ENCODE measurements at regions not wholly inside any gene's neighbourhood (a gene's known extent, or its start where the extent isn't known, plus 50 kb on each side); places are given as distances from the start of the nearest gene placed in this dataset.
"Not testable (repeated sequence)": the region's sequence is repeated elsewhere in the genome, so short reads cannot be mapped to it uniquely, and the experiment has no call there.

DNA sequence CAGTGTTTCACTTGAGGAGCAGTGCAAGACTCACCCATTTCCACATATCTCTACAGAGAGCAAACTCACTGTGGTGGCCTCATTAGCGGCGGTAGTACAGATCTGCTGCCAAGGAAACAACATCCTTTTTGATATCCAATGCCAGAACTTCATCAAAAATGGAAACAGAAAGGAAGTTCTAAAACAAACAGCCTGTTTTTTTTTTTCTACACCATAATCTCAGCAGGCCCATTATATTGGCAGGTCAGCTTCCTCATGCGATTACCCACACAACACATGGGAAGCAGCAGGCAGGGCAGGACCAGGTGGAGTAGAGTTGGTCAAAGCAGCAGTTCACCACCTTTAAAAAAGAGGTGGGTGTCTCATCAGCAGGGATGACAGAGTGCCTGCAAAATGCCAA lies 678.9 kb upstream of the CELF4 start:
- no peak for DNase-seq

GRCh38 chr18:38243291-38243690 lies 677.7 kb upstream of the CELF4 start:
- DNase-seq = no peak

- no peak for DNase-seq
Measured at GRCh38 chr18:38241736-38242135, 676.1 kb upstream of the CELF4 start.

DNA sequence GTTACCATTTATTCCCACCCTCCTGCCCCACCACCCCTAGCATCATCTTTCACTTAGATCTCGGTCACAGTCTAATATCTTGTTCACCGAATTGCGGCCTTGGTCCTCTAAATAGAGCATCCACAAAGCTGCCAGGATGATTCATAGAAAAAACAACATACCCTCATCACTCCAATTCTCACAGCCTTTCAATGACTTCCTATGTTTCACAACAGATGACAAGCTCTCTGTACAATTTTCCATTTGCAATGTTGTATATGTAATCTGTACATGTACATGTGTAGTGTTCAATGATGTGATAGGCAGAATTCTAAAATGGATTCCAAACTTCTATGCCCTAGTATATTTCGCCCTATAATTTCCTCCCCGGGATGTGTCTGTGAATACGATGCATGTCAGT lies 675.6 kb upstream of the CELF4 start:
- no peak for DNase-seq

DNA sequence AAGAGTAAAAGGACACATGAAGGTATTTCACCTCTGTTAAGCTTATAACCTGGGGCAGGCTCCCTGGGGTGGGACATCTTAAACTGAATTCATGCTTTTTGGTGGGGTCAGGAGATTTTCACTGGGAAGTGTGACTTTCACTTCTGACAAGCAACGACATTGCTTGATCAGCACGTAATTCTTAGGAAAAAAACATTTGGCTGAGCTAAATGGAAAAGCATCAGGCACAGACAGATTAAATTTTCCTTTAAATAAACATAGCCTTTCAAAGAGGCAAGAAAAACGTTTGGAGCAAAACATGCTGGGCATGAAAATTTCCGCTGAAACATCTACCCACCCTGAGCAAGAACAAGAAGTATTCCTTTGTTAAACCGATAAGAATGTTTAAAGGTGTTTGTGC lies 674.0 kb upstream of the CELF4 start:
- DNase-seq = no peak

- DNase-seq = no peak
Measured at GRCh38 chr18:38237796-38238195, 672.2 kb upstream of the CELF4 start.

DNA sequence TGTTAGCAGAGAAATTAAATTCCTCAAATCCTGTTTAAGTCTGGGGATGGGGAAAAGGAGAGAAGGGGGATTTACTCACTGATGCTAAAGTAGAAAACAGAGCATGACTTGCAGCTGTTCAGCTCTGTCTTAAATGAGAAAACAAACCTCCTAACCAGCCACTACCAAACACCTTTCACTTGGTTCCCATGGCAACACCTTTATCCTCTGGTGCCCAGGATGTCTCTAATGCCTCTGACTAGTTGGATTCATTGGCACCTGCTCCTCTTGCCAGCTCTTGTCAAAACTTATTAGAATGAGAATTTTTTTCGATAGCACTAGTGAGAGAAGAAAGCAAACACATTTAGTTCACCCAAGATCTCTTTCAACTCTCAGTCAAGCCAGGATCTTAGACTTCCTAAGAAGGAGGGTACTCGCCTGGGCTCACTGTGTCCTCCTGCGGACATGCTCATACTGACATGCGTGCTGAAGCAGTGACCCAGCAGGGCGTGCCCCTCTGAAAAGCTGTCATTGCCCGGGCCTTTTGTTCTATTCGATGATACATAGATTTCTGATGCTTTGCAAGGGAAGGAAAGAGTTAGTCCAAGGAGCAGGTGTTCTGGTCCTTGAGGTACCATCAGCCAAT lies 656.0 kb upstream of the CELF4 start:
- no peak for DNase-seq

DNA sequence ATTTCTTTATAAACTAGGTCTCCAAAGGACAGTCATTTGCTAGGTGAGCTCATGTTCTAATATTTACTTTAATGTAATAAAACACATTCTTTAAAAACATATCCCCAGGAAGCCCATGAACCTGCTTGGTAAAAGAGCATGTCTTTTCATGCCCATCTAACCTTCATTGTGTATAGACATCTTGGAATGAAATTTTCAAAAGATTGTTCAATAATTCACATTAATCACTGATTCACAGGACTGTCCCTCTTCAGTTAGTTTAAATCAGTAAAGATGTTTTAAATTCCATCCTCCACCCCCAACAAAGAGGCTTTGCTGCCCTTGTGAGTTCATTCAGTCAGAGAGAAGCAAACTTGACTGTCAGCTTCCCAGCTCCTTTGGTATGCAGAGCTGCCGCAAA lies 633.4 kb upstream of the CELF4 start:
- DNase-seq = no peak

DNA sequence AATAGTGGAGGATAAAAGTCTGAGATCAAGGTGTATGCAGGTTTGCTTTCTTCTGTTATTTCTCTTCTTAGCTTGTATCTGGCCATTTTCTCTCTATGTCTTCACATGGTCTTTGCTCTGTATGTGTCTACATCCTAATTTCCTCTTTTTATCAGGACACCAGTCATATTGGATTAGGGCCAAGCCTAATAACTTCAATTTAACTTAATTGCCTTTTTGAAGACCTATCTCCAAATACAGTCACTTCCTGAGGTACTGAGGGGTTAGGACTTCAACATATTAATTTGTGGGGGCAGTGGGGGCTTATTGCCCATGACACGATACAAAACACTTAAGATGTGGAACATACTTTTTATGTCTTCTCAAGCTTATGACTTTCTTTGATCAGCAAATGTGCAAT lies 632.9 kb upstream of the CELF4 start:
- DNase-seq = no peak

DNA sequence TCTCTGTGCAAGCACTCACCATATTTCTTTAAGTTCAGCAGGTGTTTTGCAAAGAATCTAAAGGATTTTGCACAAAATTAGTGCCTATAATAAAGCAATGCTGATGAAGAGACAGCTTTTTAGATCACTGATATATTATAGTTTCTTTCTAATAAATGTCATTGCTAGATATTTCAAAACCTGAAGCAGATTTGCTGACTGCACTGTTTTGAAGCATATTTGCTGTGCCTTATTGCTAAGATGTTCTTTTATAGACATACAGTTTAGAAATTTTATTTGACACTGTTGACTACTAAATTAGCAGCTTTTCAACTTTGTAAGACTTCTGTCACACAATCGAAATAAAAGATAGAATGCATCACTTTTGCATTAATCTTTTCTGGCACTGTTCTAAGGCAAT lies 620.9 kb upstream of the CELF4 start:
- no peak for DNase-seq

GRCh38 chr18:38174594-38174993 lies 609.0 kb upstream of the CELF4 start:
- DNase-seq = no peak

- DNase-seq = no peak
Measured at GRCh38 chr18:38174173-38174572, 608.6 kb upstream of the CELF4 start.

DNA sequence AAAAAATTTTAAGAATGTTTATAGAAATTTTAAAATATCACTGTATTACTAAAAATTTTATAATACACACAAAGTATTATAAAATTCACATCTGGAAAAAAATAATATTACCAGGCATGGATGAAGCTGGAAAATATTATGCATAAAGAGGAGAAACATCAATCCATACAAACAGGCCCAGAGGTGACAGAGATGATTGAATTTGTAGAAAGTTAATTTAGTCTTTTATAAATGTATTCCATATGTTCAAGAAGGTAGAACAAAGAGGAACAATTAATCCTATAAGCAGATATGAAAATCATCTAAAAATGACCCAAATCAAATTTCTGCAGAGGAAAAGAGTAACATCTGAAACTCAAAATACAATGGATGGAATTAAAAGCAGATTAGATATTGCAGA lies 605.2 kb upstream of the CELF4 start:
- no peak for DNase-seq

GRCh38 chr18:38167623-38168022 lies 602.0 kb upstream of the CELF4 start:
- no peak for DNase-seq

DNA sequence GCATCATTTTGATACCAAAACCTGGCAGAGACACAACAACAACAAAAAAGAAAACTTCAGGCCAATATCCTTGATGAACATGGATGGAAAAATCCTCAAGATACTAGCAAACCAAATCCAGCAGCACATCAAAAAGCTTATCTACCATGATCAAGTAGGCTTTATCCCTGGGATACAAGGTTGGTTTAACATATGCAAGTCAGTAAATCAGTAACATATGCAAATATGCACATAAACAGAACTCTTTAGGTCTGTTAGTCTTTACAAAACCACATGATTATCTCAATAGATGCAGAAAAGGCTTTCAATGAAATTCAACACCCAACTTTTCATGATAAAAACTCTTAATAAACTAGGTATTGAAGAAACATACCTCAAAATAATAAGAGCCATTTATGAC lies 587.5 kb upstream of the CELF4 start:
- DNase-seq = not testable (repeated sequence)

GRCh38 chr18:38116716-38117115 lies 551.1 kb upstream of the CELF4 start:
- no peak for DNase-seq

- no peak for DNase-seq
Measured at GRCh38 chr18:38115201-38115600, 549.6 kb upstream of the CELF4 start.

GRCh38 chr18:38087538-38087937 lies 521.9 kb upstream of the CELF4 start:
- no peak for DNase-seq

DNA sequence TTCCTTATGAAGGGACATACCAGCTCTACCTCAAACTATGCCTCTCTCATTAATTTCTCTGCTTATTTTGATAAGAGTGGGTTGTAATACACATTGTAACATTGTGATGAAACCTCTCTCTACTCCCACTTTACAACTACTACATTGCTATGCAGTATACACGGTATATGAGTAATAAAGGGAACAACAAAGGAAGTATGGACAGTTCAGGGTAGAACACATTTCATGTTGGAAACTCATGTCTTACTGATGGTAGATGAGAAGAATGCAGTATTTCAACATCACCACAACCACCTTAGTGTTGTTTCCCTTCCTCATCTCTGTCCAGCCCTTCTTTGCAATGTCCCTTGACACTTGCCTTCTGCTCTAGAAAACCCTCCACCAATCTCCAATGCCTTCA lies 515.9 kb upstream of the CELF4 start:
- no peak for DNase-seq

GRCh38 chr18:38077229-38077628 lies 511.6 kb upstream of the CELF4 start:
- peak; percentile 30 for DNase-seq

- no peak for DNase-seq
Measured at GRCh38 chr18:38076346-38077070, 510.9 kb upstream of the CELF4 start.

- no peak for DNase-seq
Measured at GRCh38 chr18:38074298-38074876, 508.8 kb upstream of the CELF4 start.

GRCh38 chr18:38067821-38068220 lies 502.2 kb upstream of the CELF4 start:
- no peak for DNase-seq

- DNase-seq = no peak
Measured at GRCh38 chr18:38067086-38067485, 501.5 kb upstream of the CELF4 start.
